ENCODE measurements at regions not wholly inside any gene's neighbourhood (a gene's known extent, or its start where the extent isn't known, plus 50 kb on each side); places are given as distances from the start of the nearest gene placed in this dataset.

DNA sequence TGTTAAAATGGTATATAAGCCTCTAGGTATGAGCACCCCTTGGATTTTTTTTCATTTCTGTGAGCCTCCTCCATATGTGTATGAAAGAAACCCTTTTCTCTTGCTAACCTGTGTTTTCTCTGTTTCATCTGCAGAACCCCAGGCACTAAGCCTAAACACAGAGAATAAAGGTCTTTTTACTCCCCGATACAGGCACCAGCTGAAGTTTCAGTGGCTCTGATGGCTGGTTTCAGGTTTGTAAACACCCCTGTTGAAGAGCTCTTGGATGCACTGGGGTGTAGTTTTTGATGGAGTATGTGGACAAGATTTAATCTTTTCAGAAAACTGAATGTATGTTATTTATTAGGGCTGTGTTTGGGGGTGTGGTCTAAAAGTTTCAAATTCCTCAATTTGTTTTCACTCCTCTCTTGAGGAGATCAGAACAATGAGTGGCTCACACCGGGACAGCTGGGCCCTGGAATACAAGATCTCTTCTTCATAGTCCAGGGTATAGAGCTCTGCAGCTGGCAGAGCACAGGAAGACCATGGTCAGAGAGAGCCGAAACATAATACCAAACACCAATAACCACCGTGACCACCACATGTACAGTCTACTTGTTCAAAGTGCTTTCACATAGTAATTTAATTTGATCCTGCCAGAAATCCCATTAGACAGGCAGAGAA lies 50.2 kb upstream of the VTCN1 start:
- TF ChIP-seq, protein P1, sequence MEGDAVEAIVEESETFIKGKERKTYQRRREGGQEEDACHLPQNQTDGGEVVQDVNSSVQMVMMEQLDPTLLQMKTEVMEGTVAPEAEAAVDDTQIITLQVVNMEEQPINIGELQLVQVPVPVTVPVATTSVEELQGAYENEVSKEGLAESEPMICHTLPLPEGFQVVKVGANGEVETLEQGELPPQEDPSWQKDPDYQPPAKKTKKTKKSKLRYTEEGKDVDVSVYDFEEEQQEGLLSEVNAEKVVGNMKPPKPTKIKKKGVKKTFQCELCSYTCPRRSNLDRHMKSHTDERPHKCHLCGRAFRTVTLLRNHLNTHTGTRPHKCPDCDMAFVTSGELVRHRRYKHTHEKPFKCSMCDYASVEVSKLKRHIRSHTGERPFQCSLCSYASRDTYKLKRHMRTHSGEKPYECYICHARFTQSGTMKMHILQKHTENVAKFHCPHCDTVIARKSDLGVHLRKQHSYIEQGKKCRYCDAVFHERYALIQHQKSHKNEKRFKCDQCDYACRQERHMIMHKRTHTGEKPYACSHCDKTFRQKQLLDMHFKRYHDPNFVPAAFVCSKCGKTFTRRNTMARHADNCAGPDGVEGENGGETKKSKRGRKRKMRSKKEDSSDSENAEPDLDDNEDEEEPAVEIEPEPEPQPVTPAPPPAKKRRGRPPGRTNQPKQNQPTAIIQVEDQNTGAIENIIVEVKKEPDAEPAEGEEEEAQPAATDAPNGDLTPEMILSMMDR (IDR thresholded peaks at IDR 0.05): no peak
- no peak for TF ChIP-seq POLR2A (IDR thresholded peaks at IDR 0.05)
